ENCODE measurements at regions not wholly inside any gene's neighbourhood (a gene's known extent, or its start where the extent isn't known, plus 50 kb on each side); places are given as distances from the start of the nearest gene placed in this dataset.

- H3K27me3 Mint-ChIP-seq = peaks cover 2 to 24% of the 10 kb centered on the region in 2 donors
- DNase-seq (ENCODE audit: low spot score) (no peak), ATAC-seq (no peak)
- H3K4me1 Mint-ChIP-seq (ENCODE audit: low read depth in 2 of 2) = no peaks in the 10 kb centered on the region
- H3K9me3 Mint-ChIP-seq = peaks cover 3% of the 10 kb centered on the region
- no peaks in the 10 kb centered on the region for H3K36me3 Mint-ChIP-seq
- no peak overlapping the region for H3K27ac Mint-ChIP-seq
- H3K4me3 Mint-ChIP-seq = no peak overlapping the region
Measured at GRCh38 chr10:118153287-118153686, 106.5 kb upstream of the RAB11FIP2 start.

GRCh38 chr10:118151461-118151860 lies 104.7 kb upstream of the RAB11FIP2 start:
- H3K27ac Mint-ChIP-seq = no peak overlapping the region
- no peak for ATAC-seq
- H3K4me3 Mint-ChIP-seq = no peak overlapping the region
- no peak for DNase-seq (ENCODE audit: low spot score)
- H3K9me3 Mint-ChIP-seq = peaks cover 3% of the 10 kb centered on the region
- peaks cover 5 to 25% of the 10 kb centered on the region in 2 donors for H3K27me3 Mint-ChIP-seq
- no peaks in the 10 kb centered on the region for H3K36me3 Mint-ChIP-seq
- no peaks in the 10 kb centered on the region for H3K4me1 Mint-ChIP-seq (ENCODE audit: low read depth in 2 of 2)

GRCh38 chr10:118148247-118148646 lies 101.5 kb upstream of the RAB11FIP2 start:
- DNase-seq (ENCODE audit: low spot score) = no peak
- Mint-ChIP-seq H3K36me3 (no peaks in the 10 kb centered on the region), H3K27me3 (peaks cover 5 to 16% of the 10 kb centered on the region in 2 donors), H3K27ac (no peak overlapping the region), H3K4me1 (ENCODE audit: low read depth in 2 of 2) (no peaks in the 10 kb centered on the region), H3K4me3 (no peak overlapping the region), H3K9me3 (no peaks in the 10 kb centered on the region)
- no peak for ATAC-seq

- Mint-ChIP-seq H3K9me3 (no peaks in the 10 kb centered on the region), H3K4me3 (no peak overlapping the region), H3K27me3 (peaks cover 11 to 21% of the 10 kb centered on the region in 2 donors), H3K27ac (no peak overlapping the region), H3K36me3 (no peaks in the 10 kb centered on the region), H3K4me1 (ENCODE audit: low read depth in 2 of 2) (no peaks in the 10 kb centered on the region)
- ATAC-seq = no peak
- DNase-seq (ENCODE audit: low spot score) = no peak
Measured at GRCh38 chr10:118145256-118145655, 98.5 kb upstream of the RAB11FIP2 start.

- ATAC-seq = no peak
- H3K4me1 Mint-ChIP-seq (ENCODE audit: low read depth in 2 of 2) = no peaks in the 10 kb centered on the region
Measured at GRCh38 chr10:118141471-118141870, 94.7 kb upstream of the RAB11FIP2 start.

GRCh38 chr10:118139321-118139720 lies 92.6 kb upstream of the RAB11FIP2 start:
- Mint-ChIP-seq H3K9me3 (no peaks in the 10 kb centered on the region), H3K4me3 (no peak overlapping the region), H3K27ac (no peak overlapping the region), H3K36me3 (no peaks in the 10 kb centered on the region), H3K27me3 (peaks cover 13 to 37% of the 10 kb centered on the region in 2 donors), H3K4me1 (ENCODE audit: low read depth in 2 of 2) (no peaks in the 10 kb centered on the region)
- ATAC-seq = no peak
- no peak for DNase-seq (ENCODE audit: low spot score)

More at GRCh38 chr10:118141471-118141870, 94.7 kb upstream of the RAB11FIP2 start:
- no peak overlapping the region for H3K27ac Mint-ChIP-seq
- no peaks in the 10 kb centered on the region for H3K36me3 Mint-ChIP-seq
- no peaks in the 10 kb centered on the region for H3K9me3 Mint-ChIP-seq
- H3K4me3 Mint-ChIP-seq = no peak overlapping the region
- DNase-seq (ENCODE audit: low spot score) = no peak
- peaks cover 13 to 36% of the 10 kb centered on the region in 2 donors for H3K27me3 Mint-ChIP-seq

GRCh38 chr10:118128675-118129074 lies 81.9 kb upstream of the RAB11FIP2 start:
- H3K9me3 Mint-ChIP-seq = peaks cover 11% of the 10 kb centered on the region
- ATAC-seq (no peak), DNase-seq (ENCODE audit: low spot score) (no peak)
- peaks cover 22 to 28% of the 10 kb centered on the region in 2 donors for H3K27me3 Mint-ChIP-seq
- H3K4me1 Mint-ChIP-seq (ENCODE audit: low read depth in 2 of 2) = no peaks in the 10 kb centered on the region
- no peaks in the 10 kb centered on the region for H3K36me3 Mint-ChIP-seq
- H3K4me3 Mint-ChIP-seq = no peak overlapping the region
- H3K27ac Mint-ChIP-seq = no peak overlapping the region

- no peak for DNase-seq (ENCODE audit: low spot score)
- H3K4me3 Mint-ChIP-seq = no peak overlapping the region
- H3K36me3 Mint-ChIP-seq = no peaks in the 10 kb centered on the region
- H3K27ac Mint-ChIP-seq = no peak overlapping the region
- H3K27me3 Mint-ChIP-seq = peaks cover 9 to 17% of the 10 kb centered on the region in 2 donors
- no peaks in the 10 kb centered on the region for H3K9me3 Mint-ChIP-seq
- ATAC-seq = no peak
- no peaks in the 10 kb centered on the region for H3K4me1 Mint-ChIP-seq (ENCODE audit: low read depth in 2 of 2)
Measured at GRCh38 chr10:118118716-118119115, 72.0 kb upstream of the RAB11FIP2 start.

GRCh38 chr10:118116715-118117449 lies 70.1 kb upstream of the RAB11FIP2 start:
- Mint-ChIP-seq H3K9me3 (no peaks in the 10 kb centered on the region), H3K4me1 (ENCODE audit: low read depth in 2 of 2) (no peaks in the 10 kb centered on the region), H3K27me3 (peaks cover 9 to 13% of the 10 kb centered on the region in 2 donors), H3K27ac (no peak overlapping the region), H3K36me3 (no peaks in the 10 kb centered on the region), H3K4me3 (no peak overlapping the region)
- no peak for ATAC-seq
- no peak for DNase-seq (ENCODE audit: low spot score)

- no peaks in the 10 kb centered on the region for H3K9me3 Mint-ChIP-seq
- H3K4me3 Mint-ChIP-seq = no peak overlapping the region
- peaks cover 9 to 13% of the 10 kb centered on the region in 2 donors for H3K27me3 Mint-ChIP-seq
- no peaks in the 10 kb centered on the region for H3K4me1 Mint-ChIP-seq (ENCODE audit: low read depth in 2 of 2)
- H3K27ac Mint-ChIP-seq = no peak overlapping the region
- H3K36me3 Mint-ChIP-seq = no peaks in the 10 kb centered on the region
- DNase-seq (ENCODE audit: low spot score) = no peak
- ATAC-seq = no peak
Measured at GRCh38 chr10:118116362-118116714, 69.6 kb upstream of the RAB11FIP2 start.

GRCh38 chr10:118115701-118116100 lies 69.0 kb upstream of the RAB11FIP2 start:
- no peaks in the 10 kb centered on the region for H3K36me3 Mint-ChIP-seq
- no peaks in the 10 kb centered on the region for H3K9me3 Mint-ChIP-seq
- DNase-seq (ENCODE audit: low spot score) (no peak), ATAC-seq (no peak)
- H3K4me1 Mint-ChIP-seq (ENCODE audit: low read depth in 2 of 2) = no peaks in the 10 kb centered on the region
- H3K4me3 Mint-ChIP-seq = no peak overlapping the region
- H3K27ac Mint-ChIP-seq = no peak overlapping the region
- H3K27me3 Mint-ChIP-seq = peaks cover 9 to 12% of the 10 kb centered on the region in 2 donors

GRCh38 chr10:118114992-118115391 lies 68.3 kb upstream of the RAB11FIP2 start:
- Mint-ChIP-seq H3K9me3 (no peaks in the 10 kb centered on the region), H3K4me3 (no peak overlapping the region), H3K27ac (no peak overlapping the region), H3K36me3 (no peaks in the 10 kb centered on the region), H3K4me1 (ENCODE audit: low read depth in 2 of 2) (no peaks in the 10 kb centered on the region), H3K27me3 (peaks cover 2 to 4% of the 10 kb centered on the region in 2 donors)
- peak; percentile 28 to 33 for ATAC-seq
- no peak for DNase-seq (ENCODE audit: low spot score)

- H3K36me3 Mint-ChIP-seq = no peaks in the 10 kb centered on the region
- H3K4me3 Mint-ChIP-seq = no peak overlapping the region
- ATAC-seq = no peak
- DNase-seq (ENCODE audit: low spot score) = no peak
- H3K4me1 Mint-ChIP-seq (ENCODE audit: low read depth in 2 of 2) = no peaks in the 10 kb centered on the region
- H3K27ac Mint-ChIP-seq = no peak overlapping the region
- H3K9me3 Mint-ChIP-seq = no peaks in the 10 kb centered on the region
- peaks cover 2 to 13% of the 10 kb centered on the region in 2 donors for H3K27me3 Mint-ChIP-seq
Measured at GRCh38 chr10:118112543-118113125, 65.9 kb upstream of the RAB11FIP2 start.

- no peaks in the 10 kb centered on the region for H3K4me1 Mint-ChIP-seq (ENCODE audit: low read depth in 2 of 2)
- no peak overlapping the region for H3K4me3 Mint-ChIP-seq
- DNase-seq (ENCODE audit: low spot score) = no peak
- H3K27me3 Mint-ChIP-seq = peaks cover 7 to 29% of the 10 kb centered on the region in 2 donors
- no peak overlapping the region for H3K27ac Mint-ChIP-seq
- H3K36me3 Mint-ChIP-seq = no peaks in the 10 kb centered on the region
- no peaks in the 10 kb centered on the region for H3K9me3 Mint-ChIP-seq
- no peak for ATAC-seq
Measured at GRCh38 chr10:118110750-118111149, 64.0 kb upstream of the RAB11FIP2 start.
